ENCODE measurements at regions not wholly inside any gene's neighbourhood (a gene's known extent, or its start where the extent isn't known, plus 50 kb on each side); places are given as distances from the start of the nearest gene placed in this dataset.

DNA sequence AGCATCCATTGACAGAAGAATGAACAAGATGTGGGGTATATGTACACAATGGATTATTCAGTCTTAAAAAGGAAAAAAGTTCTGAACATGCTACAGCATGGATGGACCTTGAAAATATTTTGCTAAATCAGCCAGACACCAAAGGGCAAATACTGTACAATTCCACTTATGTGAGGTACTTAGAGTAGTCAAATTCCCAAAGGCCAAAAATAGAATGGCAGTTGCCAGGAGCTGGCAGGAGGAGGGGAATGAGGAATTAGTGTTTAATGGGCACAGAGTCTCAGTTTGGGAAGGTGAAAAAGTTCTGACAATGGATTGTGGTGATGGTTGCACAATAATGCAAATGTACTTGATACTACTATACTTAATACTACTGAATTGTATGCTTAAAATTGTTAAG, 193.2 kb downstream of the MBD2 start:
- H3K36me3 ChIP-seq (ENCODE audit: control insufficient read depth in 2 of 2, insufficient read depth in 2 of 2, low read length in 1 of 2) = no peaks in the 10 kb centered on the region

DNA sequence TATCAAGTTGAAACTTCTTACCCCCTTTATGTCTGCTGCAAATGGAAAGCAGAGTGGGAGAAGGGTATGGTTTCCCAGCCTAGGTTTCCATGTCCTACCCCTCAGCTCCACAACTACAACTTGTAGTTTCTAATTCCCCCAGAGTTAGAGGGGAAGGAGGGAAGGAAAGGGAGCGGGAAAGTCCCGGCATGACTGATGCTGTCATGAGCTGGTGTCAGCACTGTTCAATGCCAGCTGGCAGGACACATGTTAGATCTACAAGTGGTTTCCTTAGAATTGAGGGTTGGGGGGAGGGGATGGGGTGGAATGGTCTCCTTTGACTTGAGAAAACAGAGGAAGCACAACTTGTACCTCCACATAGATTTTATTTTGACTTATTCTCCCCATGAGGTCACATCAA, 194.0 kb downstream of the MBD2 start:
- Histone ChIP-seq H3K36me3 (ENCODE audit: control insufficient read depth in 2 of 2, insufficient read depth in 2 of 2, low read length in 1 of 2) (no peaks in the 10 kb centered on the region), H3K9me3 (ENCODE audit: control insufficient read depth in 2 of 2, insufficient read depth in 1 of 2, low read length in 1 of 2) (no peaks in the 10 kb centered on the region), H3K4me3 (ENCODE audit: low read length in 2 of 2) (no peak overlapping the region), H3K4me1 (ENCODE audit: control insufficient read depth in 2 of 2, insufficient read depth in 2 of 2, low read length in 2 of 2) (no peaks in the 10 kb centered on the region), H3K27ac (ENCODE audit: low read depth in 1 of 2, low read length in 1 of 2) (no peak overlapping the region), H3K27me3 (ENCODE audit: control insufficient read depth in 2 of 2, insufficient read depth in 1 of 2, low read length in 1 of 2) (no peaks in the 10 kb centered on the region)
- DNase-seq (ENCODE audit: low read depth in 6 of 9, low spot score in 9 of 9) = no peak
- whole genome bisulfite sequencing = 98% methylated on average over 2 of the region's 2 CpGs

More for the DNA sequence above, 193.2 kb downstream of the MBD2 start:
- Histone ChIP-seq H3K4me1 (ENCODE audit: control insufficient read depth in 2 of 2, insufficient read depth in 2 of 2, low read length in 2 of 2) (no peaks in the 10 kb centered on the region), H3K27me3 (ENCODE audit: control insufficient read depth in 2 of 2, insufficient read depth in 1 of 2, low read length in 1 of 2) (no peaks in the 10 kb centered on the region), H3K4me3 (ENCODE audit: low read length in 2 of 2) (no peak overlapping the region), H3K27ac (ENCODE audit: low read depth in 1 of 2, low read length in 1 of 2) (no peak overlapping the region), H3K9me3 (ENCODE audit: control insufficient read depth in 2 of 2, insufficient read depth in 1 of 2, low read length in 1 of 2) (no peaks in the 10 kb centered on the region)
- DNase-seq (ENCODE audit: low read depth in 6 of 9, low spot score in 9 of 9) = no peak

DNA sequence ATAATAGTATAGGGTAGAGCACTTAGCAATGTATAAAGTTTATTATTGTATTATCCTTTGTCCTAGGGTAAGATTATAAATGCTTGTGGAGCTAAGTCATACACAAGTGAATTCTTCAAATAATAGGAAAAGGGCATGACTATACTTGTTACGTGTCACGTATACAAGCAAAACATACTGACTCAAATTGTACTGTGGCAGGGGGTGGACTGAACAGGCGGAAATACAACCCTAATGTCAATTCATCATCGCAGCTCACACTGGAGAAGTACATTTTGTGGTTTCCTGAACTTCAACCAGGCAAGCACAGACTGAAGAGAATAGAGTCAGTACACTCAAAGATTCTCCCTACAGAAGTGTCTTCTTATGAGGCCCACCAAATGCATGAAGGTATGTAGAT, 201.0 kb downstream of the MBD2 start:
- no peak overlapping the region for H3K4me3 ChIP-seq (ENCODE audit: low read length in 2 of 2)
- DNase-seq (ENCODE audit: low read depth in 6 of 9, low spot score in 9 of 9) = peak in 6 of 9 donors; percentile 3 to 40 (median 6)
- no peaks in the 10 kb centered on the region for H3K27me3 ChIP-seq (ENCODE audit: control insufficient read depth in 2 of 2, insufficient read depth in 1 of 2, low read length in 1 of 2)
- WGBS = 33% methylated on average over 4 of the region's 4 CpGs
- no peak overlapping the region for H3K27ac ChIP-seq (ENCODE audit: low read depth in 1 of 2, low read length in 1 of 2)
- no peaks in the 10 kb centered on the region for H3K36me3 ChIP-seq (ENCODE audit: control insufficient read depth in 2 of 2, insufficient read depth in 2 of 2, low read length in 1 of 2)
- no peaks in the 10 kb centered on the region for H3K4me1 ChIP-seq (ENCODE audit: control insufficient read depth in 2 of 2, insufficient read depth in 2 of 2, low read length in 2 of 2)
- no peaks in the 10 kb centered on the region for H3K9me3 ChIP-seq (ENCODE audit: control insufficient read depth in 2 of 2, insufficient read depth in 1 of 2, low read length in 1 of 2)

DNA sequence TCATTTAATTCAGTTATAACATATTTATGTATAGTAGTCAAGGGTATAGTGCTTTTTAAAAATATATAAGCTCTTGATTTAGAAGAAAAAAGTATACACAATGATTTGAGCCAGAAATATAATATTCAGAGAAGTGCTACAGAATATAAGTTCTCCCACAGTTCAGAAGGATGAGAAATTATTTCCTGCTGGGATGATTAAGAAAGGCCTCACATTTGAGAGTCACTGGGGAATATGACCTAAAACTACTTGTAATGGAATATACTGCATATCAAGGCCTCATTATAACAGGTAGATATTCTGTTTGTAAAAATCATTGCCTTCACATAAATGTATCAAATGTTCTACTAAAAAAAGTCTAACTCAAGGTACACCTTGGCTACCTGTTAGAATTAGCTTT, 203.5 kb downstream of the MBD2 start:
- H3K27me3 ChIP-seq (ENCODE audit: control insufficient read depth in 2 of 2, insufficient read depth in 1 of 2, low read length in 1 of 2) = no peaks in the 10 kb centered on the region
- H3K9me3 ChIP-seq (ENCODE audit: control insufficient read depth in 2 of 2, insufficient read depth in 1 of 2, low read length in 1 of 2) = no peaks in the 10 kb centered on the region
- H3K27ac ChIP-seq (ENCODE audit: low read depth in 1 of 2, low read length in 1 of 2) = no peak overlapping the region
- no peak overlapping the region for H3K4me3 ChIP-seq (ENCODE audit: low read length in 2 of 2)
- no peaks in the 10 kb centered on the region for H3K4me1 ChIP-seq (ENCODE audit: control insufficient read depth in 2 of 2, insufficient read depth in 2 of 2, low read length in 2 of 2)
- H3K36me3 ChIP-seq (ENCODE audit: control insufficient read depth in 2 of 2, insufficient read depth in 2 of 2, low read length in 1 of 2) = no peaks in the 10 kb centered on the region
- no peak for DNase-seq (ENCODE audit: low read depth in 6 of 9, low spot score in 9 of 9)

DNA sequence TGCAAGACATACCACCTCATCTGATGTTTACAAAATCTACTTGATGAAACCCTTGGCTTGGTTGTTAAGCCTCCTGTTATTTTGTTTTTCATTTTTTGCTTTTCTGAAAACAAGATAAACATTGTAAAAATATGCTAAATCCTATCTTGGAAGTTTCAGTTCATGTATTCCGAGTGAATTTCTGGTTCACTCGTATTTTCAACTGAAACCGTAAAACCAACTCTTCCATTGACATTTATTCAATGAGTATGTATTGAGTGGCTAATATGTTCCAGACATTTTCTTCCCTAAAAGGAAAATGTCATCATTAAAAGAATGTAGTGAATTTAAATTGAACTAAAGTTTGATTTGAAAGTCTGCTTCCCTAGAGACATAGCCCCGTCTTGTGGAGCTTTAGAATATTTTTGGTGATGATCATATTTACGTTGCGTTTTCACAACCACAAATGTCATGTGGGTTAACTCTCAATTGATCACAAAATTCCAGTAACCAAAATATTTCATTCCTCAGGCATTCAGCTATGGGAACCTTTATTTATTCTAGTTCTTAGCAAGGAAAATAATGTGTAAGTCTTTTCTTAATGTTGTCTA, 204.2 kb downstream of the MBD2 start:
- H3K4me1 ChIP-seq (ENCODE audit: control insufficient read depth in 2 of 2, insufficient read depth in 2 of 2, low read length in 2 of 2) = no peaks in the 10 kb centered on the region
- no peak for DNase-seq (ENCODE audit: low read depth in 6 of 9, low spot score in 9 of 9)
- 97% methylated on average over 6 of the region's 6 CpGs for WGBS
- H3K9me3 ChIP-seq (ENCODE audit: control insufficient read depth in 2 of 2, insufficient read depth in 1 of 2, low read length in 1 of 2) = no peaks in the 10 kb centered on the region
- H3K27ac ChIP-seq (ENCODE audit: low read depth in 1 of 2, low read length in 1 of 2) = no peak overlapping the region
- H3K4me3 ChIP-seq (ENCODE audit: low read length in 2 of 2) = no peak overlapping the region
- no peaks in the 10 kb centered on the region for H3K36me3 ChIP-seq (ENCODE audit: control insufficient read depth in 2 of 2, insufficient read depth in 2 of 2, low read length in 1 of 2)
- H3K27me3 ChIP-seq (ENCODE audit: control insufficient read depth in 2 of 2, insufficient read depth in 1 of 2, low read length in 1 of 2) = no peaks in the 10 kb centered on the region

DNA sequence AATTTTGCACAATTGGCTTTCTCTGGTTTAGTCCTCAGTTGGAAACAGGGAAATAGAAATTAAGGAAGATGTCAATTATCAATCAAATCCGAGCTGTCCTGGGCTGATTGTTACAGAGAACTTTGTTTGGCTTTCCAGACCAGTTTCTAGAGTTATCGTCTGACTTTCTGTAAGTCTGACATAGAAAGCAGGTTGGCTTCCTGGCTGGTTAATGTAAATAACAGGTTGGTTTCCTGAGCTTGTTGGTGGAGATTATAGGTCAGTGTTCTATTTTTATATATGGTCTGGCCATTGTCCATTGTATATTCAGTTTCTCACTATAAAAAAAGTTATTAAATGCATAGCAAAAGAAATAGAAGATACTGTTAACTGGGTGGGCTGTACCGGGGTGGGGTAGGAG, 204.8 kb downstream of the MBD2 start:
- no peaks in the 10 kb centered on the region for H3K36me3 ChIP-seq (ENCODE audit: control insufficient read depth in 2 of 2, insufficient read depth in 2 of 2, low read length in 1 of 2)
- no peaks in the 10 kb centered on the region for H3K4me1 ChIP-seq (ENCODE audit: control insufficient read depth in 2 of 2, insufficient read depth in 2 of 2, low read length in 2 of 2)
- 83% methylated on average over 3 of the region's 3 CpGs for WGBS
- H3K27ac ChIP-seq (ENCODE audit: low read depth in 1 of 2, low read length in 1 of 2) = no peak overlapping the region
- H3K9me3 ChIP-seq (ENCODE audit: control insufficient read depth in 2 of 2, insufficient read depth in 1 of 2, low read length in 1 of 2) = no peaks in the 10 kb centered on the region
- no peaks in the 10 kb centered on the region for H3K27me3 ChIP-seq (ENCODE audit: control insufficient read depth in 2 of 2, insufficient read depth in 1 of 2, low read length in 1 of 2)
- DNase-seq (ENCODE audit: low read depth in 6 of 9, low spot score in 9 of 9) = no peak
- H3K4me3 ChIP-seq (ENCODE audit: low read length in 2 of 2) = no peak overlapping the region

DNA sequence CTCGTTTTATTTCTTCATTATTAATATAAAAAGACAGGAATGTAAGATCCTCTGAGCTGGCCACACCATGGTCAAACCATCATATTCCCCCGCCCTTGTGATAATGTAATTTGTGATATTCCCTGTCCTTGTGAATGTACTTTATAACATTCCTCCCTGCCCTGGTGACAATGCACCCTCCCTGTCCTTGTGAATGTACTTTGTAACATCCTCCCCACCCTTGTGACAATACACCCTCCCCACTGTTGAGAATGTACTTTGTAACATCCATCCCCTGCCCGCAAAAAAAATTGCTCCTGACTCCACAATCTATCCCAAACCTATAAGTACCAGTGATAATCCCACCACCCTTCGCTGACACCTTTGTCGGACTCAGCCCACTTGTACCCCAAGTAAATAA, 211.0 kb downstream of the MBD2 start:
- H3K36me3 ChIP-seq (ENCODE audit: control insufficient read depth in 2 of 2, insufficient read depth in 2 of 2, low read length in 1 of 2) = no peaks in the 10 kb centered on the region
- H3K27ac ChIP-seq (ENCODE audit: low read depth in 1 of 2, low read length in 1 of 2) = no peak overlapping the region
- no peaks in the 10 kb centered on the region for H3K9me3 ChIP-seq (ENCODE audit: control insufficient read depth in 2 of 2, insufficient read depth in 1 of 2, low read length in 1 of 2)
- no peak for DNase-seq (ENCODE audit: low read depth in 6 of 9, low spot score in 9 of 9)
- H3K4me1 ChIP-seq (ENCODE audit: control insufficient read depth in 2 of 2, insufficient read depth in 2 of 2, low read length in 2 of 2) = no peaks in the 10 kb centered on the region
- 94% methylated on average over 5 of the region's 5 CpGs for WGBS
- no peaks in the 10 kb centered on the region for H3K27me3 ChIP-seq (ENCODE audit: control insufficient read depth in 2 of 2, insufficient read depth in 1 of 2, low read length in 1 of 2)
- no peak overlapping the region for H3K4me3 ChIP-seq (ENCODE audit: low read length in 2 of 2)

DNA sequence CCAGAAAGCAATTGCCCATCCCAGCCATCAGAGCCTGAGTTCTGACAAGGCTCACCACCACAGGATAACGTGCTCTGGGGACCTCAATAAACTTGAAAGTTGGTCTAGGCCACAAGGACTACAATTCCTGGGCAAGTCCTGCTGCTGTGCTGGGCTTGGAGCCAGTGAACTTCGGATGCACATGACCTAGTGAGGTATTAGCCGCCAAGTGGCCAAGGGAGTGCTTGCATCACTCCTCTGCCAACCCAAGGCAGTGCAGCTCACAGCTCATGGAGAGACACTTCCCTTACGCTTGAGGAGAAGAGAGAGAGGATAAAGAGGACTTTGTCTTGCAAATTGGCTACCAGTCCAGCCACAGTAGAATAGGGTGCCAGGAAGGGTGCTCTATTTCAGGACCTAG, 219.6 kb downstream of the MBD2 start:
- 74% methylated on average over 4 of the region's 4 CpGs for WGBS

DNA sequence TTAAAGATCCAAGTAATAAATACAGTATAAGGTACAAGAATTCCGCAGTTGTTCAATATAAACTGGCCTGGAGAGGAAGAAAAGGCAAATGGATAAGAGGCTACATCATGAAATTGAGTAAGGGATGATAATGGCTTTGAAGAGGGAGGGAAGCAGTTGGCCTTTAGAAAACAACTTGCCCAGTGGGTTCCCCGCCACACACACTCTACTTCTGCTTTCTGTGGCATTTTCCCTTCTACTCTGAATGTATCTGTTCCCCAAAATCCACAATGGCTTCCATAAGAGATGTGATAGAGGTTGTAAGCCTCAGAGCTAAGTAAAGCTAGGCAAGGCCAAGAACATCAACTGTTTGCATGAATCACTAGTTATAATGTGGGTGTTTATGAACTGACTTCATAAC, 221.3 kb downstream of the MBD2 start:
- no peaks in the 10 kb centered on the region for H3K36me3 ChIP-seq (ENCODE audit: control insufficient read depth in 2 of 2, insufficient read depth in 2 of 2, low read length in 1 of 2)
- DNase-seq (ENCODE audit: low read depth in 6 of 9, low spot score in 9 of 9) = no peak
- H3K4me1 ChIP-seq (ENCODE audit: control insufficient read depth in 2 of 2, insufficient read depth in 2 of 2, low read length in 2 of 2) = no peaks in the 10 kb centered on the region
- H3K27me3 ChIP-seq (ENCODE audit: control insufficient read depth in 2 of 2, insufficient read depth in 1 of 2, low read length in 1 of 2) = no peaks in the 10 kb centered on the region
- H3K27ac ChIP-seq (ENCODE audit: low read depth in 1 of 2, low read length in 1 of 2) = no peak overlapping the region
- H3K4me3 ChIP-seq (ENCODE audit: low read length in 2 of 2) = no peak overlapping the region
- WGBS = 76% methylated on average over 2 of the region's 2 CpGs
- no peaks in the 10 kb centered on the region for H3K9me3 ChIP-seq (ENCODE audit: control insufficient read depth in 2 of 2, insufficient read depth in 1 of 2, low read length in 1 of 2)

More for the DNA sequence above, 219.6 kb downstream of the MBD2 start:
- Histone ChIP-seq H3K36me3 (ENCODE audit: control insufficient read depth in 2 of 2, insufficient read depth in 2 of 2, low read length in 1 of 2) (no peaks in the 10 kb centered on the region), H3K9me3 (ENCODE audit: control insufficient read depth in 2 of 2, insufficient read depth in 1 of 2, low read length in 1 of 2) (no peaks in the 10 kb centered on the region), H3K4me1 (ENCODE audit: control insufficient read depth in 2 of 2, insufficient read depth in 2 of 2, low read length in 2 of 2) (no peaks in the 10 kb centered on the region), H3K4me3 (ENCODE audit: low read length in 2 of 2) (no peak overlapping the region), H3K27ac (ENCODE audit: low read depth in 1 of 2, low read length in 1 of 2) (no peak overlapping the region), H3K27me3 (ENCODE audit: control insufficient read depth in 2 of 2, insufficient read depth in 1 of 2, low read length in 1 of 2) (no peaks in the 10 kb centered on the region)
- no peak for DNase-seq (ENCODE audit: low read depth in 6 of 9, low spot score in 9 of 9)

DNA sequence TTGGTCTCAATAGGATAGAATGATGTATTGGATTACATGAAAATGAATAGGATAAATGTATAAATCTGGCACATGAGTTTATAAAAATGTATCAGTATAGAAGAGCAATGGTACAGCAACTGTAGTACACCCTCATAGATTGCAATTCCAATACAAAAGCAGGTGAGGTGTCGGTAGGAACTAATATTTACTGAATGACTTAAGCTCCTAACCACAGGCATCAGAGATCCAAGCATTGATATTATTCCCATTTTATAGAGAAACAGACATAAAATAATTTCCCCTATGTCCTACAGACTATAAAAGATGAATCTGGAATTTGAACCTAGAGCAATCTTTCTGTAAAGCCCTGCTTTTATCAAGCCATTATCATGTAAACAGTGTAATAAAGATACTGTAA, 227.4 kb downstream of the MBD2 start:
- WGBS = 96% methylated on average over 1 of the region's 1 CpG
- no peak overlapping the region for H3K27ac ChIP-seq (ENCODE audit: low read depth in 1 of 2, low read length in 1 of 2)

More for the DNA sequence above, 227.4 kb downstream of the MBD2 start:
- no peak for DNase-seq (ENCODE audit: low read depth in 6 of 9, low spot score in 9 of 9)
- H3K27me3 ChIP-seq (ENCODE audit: control insufficient read depth in 2 of 2, insufficient read depth in 1 of 2, low read length in 1 of 2) = no peaks in the 10 kb centered on the region
- no peaks in the 10 kb centered on the region for H3K9me3 ChIP-seq (ENCODE audit: control insufficient read depth in 2 of 2, insufficient read depth in 1 of 2, low read length in 1 of 2)
- no peaks in the 10 kb centered on the region for H3K4me1 ChIP-seq (ENCODE audit: control insufficient read depth in 2 of 2, insufficient read depth in 2 of 2, low read length in 2 of 2)
- H3K36me3 ChIP-seq (ENCODE audit: control insufficient read depth in 2 of 2, insufficient read depth in 2 of 2, low read length in 1 of 2) = no peaks in the 10 kb centered on the region
- no peak overlapping the region for H3K4me3 ChIP-seq (ENCODE audit: low read length in 2 of 2)

Measured in thymus (tissue), 11 donors.